Breast epithelium (tissue), 3 donors: ENCODE measurements at regions not wholly inside any gene's neighbourhood (a gene's known extent, or its start where the extent isn't known, plus 50 kb on each side); places are given as distances from the start of the nearest gene placed in this dataset.

Experiments
- POLR2A ChIP-seq: fragments of 450-650 bp; IDR thresholded peaks from one replicate; pipeline ENCODE4 v1.6.1; 2016; ENCODE audit warnings: antibody characterized with exemption, mild to moderate bottlenecking, moderate library complexity
- POLR2AphosphoS5 ChIP-seq, 3 donors: sonication (generic); formaldehyde crosslinking; IDR thresholded peaks; one replicate each; pipeline ENCODE4 v1.6.1; 2017; ENCODE audit warnings: antibody characterized with exemption in 3 of 3
- TF ChIP-seq, protein P1 (sequence below), 3 donors: fragments of 450-650 bp; IDR thresholded peaks; one replicate each; pipeline ENCODE4 v1.5.1; 2016 to 2017; ENCODE audit warnings: antibody characterized with exemption in 3 of 3, mild to moderate bottlenecking in 3 of 3, moderate library complexity in 3 of 3

DNA sequence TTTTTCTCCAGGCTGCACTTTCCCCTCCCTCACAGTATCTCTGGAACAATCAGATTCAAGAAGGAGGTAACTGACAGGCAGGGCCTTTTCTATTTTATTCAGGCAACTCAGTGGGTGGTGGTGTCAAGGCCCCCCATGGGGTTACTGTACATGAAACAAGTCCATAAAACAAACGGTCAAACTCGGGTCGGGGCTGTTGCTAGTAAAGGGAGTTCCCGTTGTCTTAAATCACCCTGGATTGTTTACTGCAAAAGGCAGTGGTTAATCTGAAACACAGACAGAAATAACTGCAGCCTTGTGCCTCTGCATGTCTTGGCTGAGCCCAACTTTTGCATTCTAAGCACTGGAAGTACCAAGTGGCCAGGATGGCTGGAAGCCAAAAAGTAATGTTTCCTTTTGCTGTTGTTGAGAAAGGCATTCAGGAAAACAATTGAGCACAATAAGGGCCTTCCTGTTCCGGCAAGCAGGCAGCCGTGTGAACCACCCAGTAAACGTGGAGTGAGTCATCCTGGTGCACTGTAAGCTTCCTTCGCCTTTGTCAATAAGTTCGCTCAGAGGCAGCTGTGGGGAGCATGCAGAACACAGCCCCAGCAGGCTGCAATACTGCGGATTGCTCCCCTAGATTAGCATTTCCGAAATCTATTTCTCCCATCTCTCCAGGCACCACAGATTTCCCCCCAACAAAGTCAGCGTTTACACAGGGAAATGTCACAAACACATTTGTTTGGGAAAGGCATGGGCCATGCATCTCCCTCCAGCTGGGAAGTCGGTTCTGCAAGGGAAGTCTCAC is 149.6 kb downstream of the IRS1 start:
- TF ChIP-seq, protein P1, sequence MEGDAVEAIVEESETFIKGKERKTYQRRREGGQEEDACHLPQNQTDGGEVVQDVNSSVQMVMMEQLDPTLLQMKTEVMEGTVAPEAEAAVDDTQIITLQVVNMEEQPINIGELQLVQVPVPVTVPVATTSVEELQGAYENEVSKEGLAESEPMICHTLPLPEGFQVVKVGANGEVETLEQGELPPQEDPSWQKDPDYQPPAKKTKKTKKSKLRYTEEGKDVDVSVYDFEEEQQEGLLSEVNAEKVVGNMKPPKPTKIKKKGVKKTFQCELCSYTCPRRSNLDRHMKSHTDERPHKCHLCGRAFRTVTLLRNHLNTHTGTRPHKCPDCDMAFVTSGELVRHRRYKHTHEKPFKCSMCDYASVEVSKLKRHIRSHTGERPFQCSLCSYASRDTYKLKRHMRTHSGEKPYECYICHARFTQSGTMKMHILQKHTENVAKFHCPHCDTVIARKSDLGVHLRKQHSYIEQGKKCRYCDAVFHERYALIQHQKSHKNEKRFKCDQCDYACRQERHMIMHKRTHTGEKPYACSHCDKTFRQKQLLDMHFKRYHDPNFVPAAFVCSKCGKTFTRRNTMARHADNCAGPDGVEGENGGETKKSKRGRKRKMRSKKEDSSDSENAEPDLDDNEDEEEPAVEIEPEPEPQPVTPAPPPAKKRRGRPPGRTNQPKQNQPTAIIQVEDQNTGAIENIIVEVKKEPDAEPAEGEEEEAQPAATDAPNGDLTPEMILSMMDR (IDR thresholded peaks at IDR 0.05) = no peak
- peak; percentile 45 to 77 (median 54) for TF ChIP-seq POLR2AphosphoS5 (IDR thresholded peaks at IDR 0.05)
- TF ChIP-seq POLR2A = no peak
